DOHH2 (cell line): ENCODE measurements at regions not wholly inside any gene's neighbourhood (a gene's known extent, or its start where the extent isn't known, plus 50 kb on each side); places are given as distances from the start of the nearest gene placed in this dataset.

ENCODE experiments used
- H3F3A ChIP-seq: fragments of 200-600 bp; sonication (generic), shearing (Covaris generic); 2 replicates; pipeline ENCODE4 v1.6.0; 2016; ENCODE audit warnings: antibody characterized with exemption, mild to moderate bottlenecking; ENCODE audit not compliant: control insufficient read depth, insufficient read depth
- H3K27ac ChIP-seq: fragments of 200-600 bp; sonication (generic); 2 replicates; pipeline ENCODE4 v1.5.1; 2014; ENCODE audit warnings: low read depth, mild to moderate bottlenecking, low read length, moderate library complexity
- H3K27me3 ChIP-seq: fragments of 200-600 bp; sonication (generic); 2 replicates; pipeline ENCODE4 v1.6.1; 2014; ENCODE audit warnings: mild to moderate bottlenecking, low read length, mixed read lengths; ENCODE audit not compliant: control insufficient read depth
- H3K36me3 ChIP-seq: fragments of 200-600 bp; sonication (generic); 2 replicates; pipeline ENCODE4 v1.6.1; 2014; ENCODE audit warnings: mild to moderate bottlenecking, low read length, moderate library complexity, mixed read lengths; ENCODE audit not compliant: control insufficient read depth
- H3K4me1 ChIP-seq: fragments of 200-600 bp; sonication (generic); 2 replicates; pipeline ENCODE4 v1.6.1; 2014; ENCODE audit warnings: mild to moderate bottlenecking, low read length, mixed read lengths; ENCODE audit not compliant: control insufficient read depth
- H3K4me2 ChIP-seq: fragments of 200-600 bp; sonication (generic); 2 replicates; pipeline ENCODE4 v1.6.0; 2014; ENCODE audit warnings: mild to moderate bottlenecking, low read length, moderate library complexity
- H3K4me3 ChIP-seq: fragments of 200-600 bp; sonication (generic); 2 replicates; pipeline ENCODE4 v1.5.1; 2014; ENCODE audit warnings: mild to moderate bottlenecking, low read length, mixed read lengths
- H3K79me2 ChIP-seq: fragments of 200-600 bp; sonication (generic); 2 replicates; pipeline ENCODE4 v1.6.1; 2014; ENCODE audit warnings: mild to moderate bottlenecking, low read length, mixed read lengths; ENCODE audit not compliant: control insufficient read depth
- H3K9me2 ChIP-seq: fragments of 200-600 bp; sonication (generic); replicated peaks from 2 replicates; pipeline ENCODE4 v1.6.1; 2014; ENCODE audit warnings: mild to moderate bottlenecking, low read length, mixed read lengths; ENCODE audit not compliant: control insufficient read depth
- H3K9me3 ChIP-seq: fragments of 200-600 bp; sonication (generic); 2 replicates; pipeline ENCODE4 v1.6.1; 2014; ENCODE audit warnings: antibody characterized with exemption, low read length, mixed read lengths; ENCODE audit not compliant: control insufficient read depth, insufficient read depth
- H4K20me1 ChIP-seq: fragments of 200-600 bp; sonication (generic); 2 replicates; pipeline ENCODE4 v1.6.0; 2014; ENCODE audit warnings: low read depth, mild to moderate bottlenecking, antibody characterized with exemption, low read length, moderate library complexity; ENCODE audit not compliant: control insufficient read depth, insufficient read depth
- CTCF ChIP-seq: fragments of 200-600 bp; sonication (generic); IDR thresholded peaks from one replicate; pipeline ENCODE4 v1.5.1; 2014; ENCODE audit warnings: antibody characterized with exemption, mild to moderate bottlenecking, low read depth, low read length; ENCODE audit not compliant: poor library complexity, severe bottlenecking
- EZH2phosphoT487 ChIP-seq: fragments of 200-600 bp; sonication (generic); IDR thresholded peaks from 2 replicates; pipeline ENCODE4 v1.6.1; 2017; ENCODE audit warnings: borderline replicate concordance, mild to moderate bottlenecking, antibody characterized with exemption, low read length, moderate library complexity, mixed read lengths

GRCh38 chr2:164187121-164187520 is 434.2 kb downstream of the GRB14 start:
- TF ChIP-seq CTCF (no peak), EZH2phosphoT487 (no peak)
- no peaks in the 10 kb centered on the region for H3F3A ChIP-seq
- H3K4me2 ChIP-seq = no peak overlapping the region
- H3K9me3 ChIP-seq = no peaks in the 10 kb centered on the region
- no peak overlapping the region for H3K4me3 ChIP-seq
- no peaks in the 10 kb centered on the region for H3K4me1 ChIP-seq
- no peaks in the 10 kb centered on the region for H3K79me2 ChIP-seq
- H3K9me2 ChIP-seq = no peaks in the 10 kb centered on the region
- H3K27me3 ChIP-seq = no peaks in the 10 kb centered on the region
- H3K27ac ChIP-seq = no peak overlapping the region
- H3K36me3 ChIP-seq = no peaks in the 10 kb centered on the region
- no peaks in the 10 kb centered on the region for H4K20me1 ChIP-seq

- H3K4me1 ChIP-seq = no peaks in the 10 kb centered on the region
- no peak overlapping the region for H3K27ac ChIP-seq
- H3K4me3 ChIP-seq = no peak overlapping the region
- TF ChIP-seq EZH2phosphoT487 (no peak), CTCF (no peak)
- no peaks in the 10 kb centered on the region for H3K27me3 ChIP-seq
- H3K79me2 ChIP-seq = no peaks in the 10 kb centered on the region
- no peaks in the 10 kb centered on the region for H3F3A ChIP-seq
- no peak overlapping the region for H3K4me2 ChIP-seq
- no peaks in the 10 kb centered on the region for H3K9me3 ChIP-seq
- no peaks in the 10 kb centered on the region for H4K20me1 ChIP-seq
- H3K9me2 ChIP-seq = no peaks in the 10 kb centered on the region
- no peaks in the 10 kb centered on the region for H3K36me3 ChIP-seq
Observed at GRCh38 chr2:164186591-164186990, 434.7 kb downstream of the GRB14 start.

- no peaks in the 10 kb centered on the region for H3K9me3 ChIP-seq
- no peaks in the 10 kb centered on the region for H3K36me3 ChIP-seq
- H3K4me1 ChIP-seq = no peaks in the 10 kb centered on the region
- no peaks in the 10 kb centered on the region for H3F3A ChIP-seq
- TF ChIP-seq CTCF (no peak), EZH2phosphoT487 (no peak)
- H3K27me3 ChIP-seq = no peaks in the 10 kb centered on the region
- no peaks in the 10 kb centered on the region for H3K79me2 ChIP-seq
- no peak overlapping the region for H3K4me2 ChIP-seq
- H3K4me3 ChIP-seq = no peak overlapping the region
- no peak overlapping the region for H3K27ac ChIP-seq
- H4K20me1 ChIP-seq = no peaks in the 10 kb centered on the region
- H3K9me2 ChIP-seq = no peaks in the 10 kb centered on the region
Observed at GRCh38 chr2:164182116-164182627, 439.1 kb downstream of the GRB14 start.
